Tibial nerve (tissue), 4 donors: ENCODE measurements at regions not wholly inside any gene's neighbourhood (a gene's known extent, or its start where the extent isn't known, plus 50 kb on each side); places are given as distances from the start of the nearest gene placed in this dataset.

ENCODE experiments used
- EP300 ChIP-seq, 2 donors: sonication (generic); formaldehyde crosslinking; IDR thresholded peaks; one replicate each; pipeline ENCODE4 v1.6.1; 2017; ENCODE audit warnings: antibody characterized with exemption in 2 of 2, mild to moderate bottlenecking in 1 of 2
- TF ChIP-seq, protein P1 (sequence below), 5 experiments: fragments of 200-600 bp in 3 of 5; fragments of 450-650 bp in 2 of 5; sonication (generic) in 3 of 5; IDR thresholded peaks; one replicate each; pipeline ENCODE4 v1.5.1; 2016 to 2019; ENCODE audit warnings: antibody characterized with exemption in 5 of 5, mild to moderate bottlenecking in 3 of 5, moderate library complexity in 2 of 5

- TF ChIP-seq, protein P1, sequence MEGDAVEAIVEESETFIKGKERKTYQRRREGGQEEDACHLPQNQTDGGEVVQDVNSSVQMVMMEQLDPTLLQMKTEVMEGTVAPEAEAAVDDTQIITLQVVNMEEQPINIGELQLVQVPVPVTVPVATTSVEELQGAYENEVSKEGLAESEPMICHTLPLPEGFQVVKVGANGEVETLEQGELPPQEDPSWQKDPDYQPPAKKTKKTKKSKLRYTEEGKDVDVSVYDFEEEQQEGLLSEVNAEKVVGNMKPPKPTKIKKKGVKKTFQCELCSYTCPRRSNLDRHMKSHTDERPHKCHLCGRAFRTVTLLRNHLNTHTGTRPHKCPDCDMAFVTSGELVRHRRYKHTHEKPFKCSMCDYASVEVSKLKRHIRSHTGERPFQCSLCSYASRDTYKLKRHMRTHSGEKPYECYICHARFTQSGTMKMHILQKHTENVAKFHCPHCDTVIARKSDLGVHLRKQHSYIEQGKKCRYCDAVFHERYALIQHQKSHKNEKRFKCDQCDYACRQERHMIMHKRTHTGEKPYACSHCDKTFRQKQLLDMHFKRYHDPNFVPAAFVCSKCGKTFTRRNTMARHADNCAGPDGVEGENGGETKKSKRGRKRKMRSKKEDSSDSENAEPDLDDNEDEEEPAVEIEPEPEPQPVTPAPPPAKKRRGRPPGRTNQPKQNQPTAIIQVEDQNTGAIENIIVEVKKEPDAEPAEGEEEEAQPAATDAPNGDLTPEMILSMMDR (IDR thresholded peaks at IDR 0.05) = no peak
- no peak for TF ChIP-seq EP300 (IDR thresholded peaks at IDR 0.05)
Measured at GRCh38 chr13:107753748-107754147, 461.6 kb downstream of the LIG4 start.
